ENCODE measurements at regions not wholly inside any gene's neighbourhood (a gene's known extent, or its start where the extent isn't known, plus 50 kb on each side); places are given as distances from the start of the nearest gene placed in this dataset.

- TF ChIP-seq CTCF (IDR thresholded peaks at IDR 0.05) (no peak), POLR2A (IDR thresholded peaks at IDR 0.05) (no peak)
These were observed 952.3 kb downstream of the RPA4 start for GRCh38 chrX:97835969-97836368.
